Muscle of leg (tissue), 3 donors: ENCODE measurements at regions not wholly inside any gene's neighbourhood (a gene's known extent, or its start where the extent isn't known, plus 50 kb on each side); places are given as distances from the start of the nearest gene placed in this dataset.
A peak's percentile ranks its signal among the peaks of the same experiment; 100 is the strongest.

Experiments
- DNase-seq: peaks from one replicate; pipeline ENCODE4 v3.0.0; 2013
- H3K27ac ChIP-seq: one replicate; pipeline ENCODE4 v1.5.1; 2013; ENCODE audit warnings: mild to moderate bottlenecking, low read length, control low read depth
- H3K27me3 ChIP-seq: one replicate; pipeline ENCODE4 v1.6.1; 2013; ENCODE audit warnings: low read length; ENCODE audit not compliant: control insufficient read depth, insufficient read depth
- H3K36me3 ChIP-seq: one replicate; pipeline ENCODE4 v1.6.1; 2013; ENCODE audit warnings: low read length; ENCODE audit not compliant: control insufficient read depth, insufficient read depth
- H3K4me1 ChIP-seq: one replicate; pipeline ENCODE4 v1.6.1; 2013; ENCODE audit warnings: low read length; ENCODE audit not compliant: control insufficient read depth, insufficient read depth
- H3K4me3 ChIP-seq: one replicate; pipeline ENCODE4 v1.5.1; 2013; ENCODE audit warnings: low read length, control low read depth
- H3K9me3 ChIP-seq: replicated peaks from 2 replicates; pipeline ENCODE4 v1.6.1; 2013; ENCODE audit warnings: low read depth, low read length; ENCODE audit not compliant: control insufficient read depth
- WGBS: methylation state at CpG from one replicate; pipeline ENCODE4 v1.1.5; 2013; ENCODE audit warnings: missing lambda C conversion rate; ENCODE audit not compliant: insufficient coverage; 5-methylcytosine and 5-hydroxymethylcytosine counted together

DNA sequence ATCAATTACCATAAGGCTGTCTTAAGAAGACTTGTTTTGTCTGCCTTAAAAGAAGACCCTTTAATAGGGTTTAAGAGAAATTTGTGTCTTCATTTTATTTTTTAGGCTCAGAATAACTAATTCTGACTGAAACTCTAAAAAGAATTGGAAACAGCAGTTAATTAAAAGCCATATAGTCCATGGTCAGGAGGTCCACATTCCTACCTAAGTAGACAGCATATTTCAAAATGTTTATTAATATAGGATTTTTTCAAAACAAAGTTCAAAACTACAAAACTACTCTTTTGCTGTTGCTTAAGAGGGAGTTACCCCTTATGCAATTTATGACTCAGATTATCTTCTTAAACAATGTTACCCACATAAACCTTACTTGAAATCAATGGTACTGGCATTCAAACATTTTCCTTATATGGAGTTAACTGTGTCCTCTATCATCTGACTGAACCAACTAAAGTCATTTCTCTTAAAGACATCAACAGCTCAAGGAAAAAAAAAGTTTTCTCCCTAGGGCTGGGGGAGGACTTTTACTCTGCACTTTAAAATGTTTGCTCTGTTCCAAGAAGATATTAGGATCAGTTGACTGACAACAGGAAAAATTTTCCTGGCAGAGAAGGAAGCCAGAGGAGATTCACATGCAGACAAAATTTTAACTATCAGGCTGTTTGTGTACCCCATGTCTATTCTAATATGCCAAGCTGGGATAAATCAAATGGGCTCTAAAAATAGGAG, 56.8 kb upstream of the NANOGP8 start:
- no peak overlapping the region for H3K4me3 ChIP-seq
- no peaks in the 10 kb centered on the region for H3K36me3 ChIP-seq
- H3K9me3 ChIP-seq, result no peaks in the 10 kb centered on the region
- no peak overlapping the region for H3K27ac ChIP-seq
- H3K4me1 ChIP-seq, result peaks cover under 1% of the 10 kb centered on the region
- peak; percentile 70 for DNase-seq
- H3K27me3 ChIP-seq, result no peaks in the 10 kb centered on the region

DNA sequence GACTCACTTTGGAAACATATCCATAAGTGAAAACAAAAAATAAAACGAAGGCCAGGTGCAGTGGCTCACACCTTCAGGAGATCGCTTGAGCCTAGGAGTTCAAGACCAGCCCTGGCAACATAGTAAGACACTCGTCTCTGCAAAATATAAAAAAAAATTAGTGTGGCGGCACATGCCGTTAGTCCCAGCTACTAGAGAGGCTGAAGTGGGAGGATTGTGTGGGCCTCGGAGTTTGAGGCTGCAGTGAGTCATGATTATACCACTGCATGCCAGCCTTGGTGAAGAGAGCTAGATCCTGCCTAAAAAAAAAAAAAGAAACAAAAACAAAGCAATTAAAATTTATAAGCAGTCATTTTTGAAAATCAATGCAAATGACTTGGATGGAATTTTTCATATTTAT, 54.7 kb upstream of the NANOGP8 start:
- no CpG with 5 or more reads among the region's 6 CpGs for WGBS

DNA sequence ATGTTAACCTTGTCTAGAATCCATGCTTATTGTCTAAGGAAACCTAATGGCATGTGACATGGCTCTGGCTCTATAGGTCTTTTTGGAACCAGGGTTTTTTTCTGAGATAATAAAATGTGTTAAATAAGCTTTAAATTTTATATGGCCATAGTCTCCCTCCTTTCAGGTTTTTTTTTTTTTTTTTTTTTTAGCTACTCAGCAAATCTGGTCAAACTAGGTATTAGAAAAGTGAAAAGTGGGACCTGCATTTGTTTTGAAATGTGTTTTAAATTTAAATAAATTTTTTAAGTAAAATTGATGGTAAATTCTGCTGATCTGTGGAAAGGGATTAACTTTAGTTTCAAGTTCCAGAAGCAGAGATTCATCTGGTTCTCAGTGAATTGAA, 52.1 kb upstream of the NANOGP8 start:
- Histone ChIP-seq H3K27me3 (no peaks in the 10 kb centered on the region), H3K4me1 (peaks cover 4% of the 10 kb centered on the region), H3K27ac (no peak overlapping the region), H3K9me3 (no peaks in the 10 kb centered on the region), H3K36me3 (no peaks in the 10 kb centered on the region), H3K4me3 (no peak overlapping the region)
- DNase-seq, result no peak

More for the DNA sequence above, 54.7 kb upstream of the NANOGP8 start:
- no peak overlapping the region for H3K27ac ChIP-seq
- DNase-seq, result no peak
- no peaks in the 10 kb centered on the region for H3K9me3 ChIP-seq
- no peaks in the 10 kb centered on the region for H3K27me3 ChIP-seq
- no peaks in the 10 kb centered on the region for H3K36me3 ChIP-seq
- H3K4me3 ChIP-seq, result no peak overlapping the region
- peaks cover 4% of the 10 kb centered on the region for H3K4me1 ChIP-seq

DNA sequence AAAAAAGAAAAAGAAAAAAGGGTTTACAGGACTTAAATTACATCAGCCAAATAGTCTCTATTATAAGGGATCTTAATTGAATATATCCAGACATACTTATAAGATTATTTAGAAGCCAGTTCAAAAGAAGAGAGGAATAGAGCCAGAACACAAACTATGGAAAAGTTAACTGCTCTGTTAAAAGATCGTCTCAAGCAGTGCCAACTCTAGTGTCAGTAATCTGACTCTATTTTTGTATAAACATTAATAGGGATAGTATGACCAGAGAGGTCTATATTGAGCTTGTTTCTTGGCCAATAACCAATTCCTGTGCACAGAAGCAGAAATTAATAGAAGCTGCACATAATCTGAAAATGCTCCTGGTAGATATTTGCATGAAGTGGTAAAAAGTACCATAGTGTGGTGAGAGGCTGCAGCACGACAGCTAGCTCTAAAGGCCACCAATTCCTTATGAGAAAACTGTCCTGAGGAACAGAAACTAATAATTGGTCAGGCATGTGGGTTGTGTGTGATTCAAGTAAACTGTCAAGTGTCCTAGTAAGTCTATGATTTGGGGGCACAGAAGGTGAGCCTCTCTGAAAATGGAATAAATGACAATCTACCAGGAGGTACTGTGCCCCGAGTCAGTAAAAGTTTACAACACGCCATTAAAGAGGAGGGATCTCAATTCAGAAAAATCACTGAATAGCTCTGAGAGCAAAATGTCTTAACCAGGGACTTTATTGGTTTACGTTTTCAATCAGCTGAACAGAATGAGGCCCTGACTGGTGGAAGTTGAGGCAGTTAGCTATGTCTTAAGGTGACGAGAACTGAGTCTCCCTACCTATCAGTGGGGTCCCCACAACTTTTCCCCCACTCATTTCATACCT, 51.5 kb upstream of the NANOGP8 start:
- H3K27me3 ChIP-seq, result no peaks in the 10 kb centered on the region
- DNase-seq, result peak; percentile 10
- no peak overlapping the region for H3K27ac ChIP-seq
- no peak overlapping the region for H3K4me3 ChIP-seq
- 71% methylated on average over 1 of the region's 6 CpGs for WGBS
- H3K9me3 ChIP-seq, result no peaks in the 10 kb centered on the region
- no peaks in the 10 kb centered on the region for H3K36me3 ChIP-seq
- peaks cover 4% of the 10 kb centered on the region for H3K4me1 ChIP-seq
